Stimulated activated memory B cell treated with anti-CD40 and anti-IgM and Interleukin-4, amounts not matched to agents 10 μg/mL and 1 μg/mL and 100 μg/mL, for 72 hours (primary cell): ENCODE measurements at regions not wholly inside any gene's neighbourhood (a gene's known extent, or its start where the extent isn't known, plus 50 kb on each side); places are given as distances from the start of the nearest gene placed in this dataset.

Experiments
- ATAC-seq: fragments of 150-1000 bp; cut with Tn5 transposase; 2 replicates; pipeline ENCODE4 v1.10.0; 2021
- H3K27ac Mint-ChIP-seq: one replicate; pipeline ENCODE4 v1.8.0; 2022; ENCODE audit warnings: mild to moderate bottlenecking, mixed read lengths
- H3K27me3 Mint-ChIP-seq: one replicate; pipeline ENCODE4 v1.8.0; 2022; ENCODE audit warnings: mixed read lengths
- H3K36me3 Mint-ChIP-seq: one replicate; pipeline ENCODE4 v1.8.0; 2022; ENCODE audit warnings: mixed read lengths
- H3K4me1 Mint-ChIP-seq: one replicate; pipeline ENCODE4 v1.8.0; 2022; ENCODE audit warnings: mixed read lengths
- H3K4me3 Mint-ChIP-seq: one replicate; pipeline ENCODE4 v1.8.0; 2022; ENCODE audit warnings: mild to moderate bottlenecking, moderate library complexity, mixed read lengths
- H3K9me3 Mint-ChIP-seq: one replicate; pipeline ENCODE4 v1.8.0; 2022; ENCODE audit warnings: mixed read lengths

- Mint-ChIP-seq H3K36me3 (no peaks in the 10 kb centered on the region), H3K9me3 (peaks cover 11% of the 10 kb centered on the region), H3K27ac (no peak overlapping the region), H3K4me3 (no peak overlapping the region), H3K4me1 (no peaks in the 10 kb centered on the region), H3K27me3 (no peaks in the 10 kb centered on the region)
- ATAC-seq: no peak
Measured at GRCh38 chr5:97606531-97606930, 423.5 kb upstream of the RIOK2 start.

DNA sequence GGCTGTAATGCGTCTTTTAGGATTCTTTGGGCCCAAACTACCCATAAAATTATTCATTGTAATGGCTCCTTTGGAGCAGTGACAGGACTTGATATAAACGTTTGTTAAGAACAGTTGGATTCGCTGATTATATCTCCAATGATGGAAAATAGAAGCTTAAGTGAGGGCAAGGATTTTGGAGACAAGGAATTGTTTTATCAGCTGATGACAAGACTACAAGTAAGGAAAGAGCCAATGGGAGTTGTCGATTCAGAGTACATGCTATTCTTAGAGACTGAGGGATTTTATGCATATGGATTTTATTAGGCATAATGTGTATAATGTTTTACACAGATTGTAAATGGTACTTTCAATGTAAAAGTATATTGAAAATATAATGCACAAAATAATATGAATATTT, 425.5 kb upstream of the RIOK2 start:
- Mint-ChIP-seq H3K27me3 (no peaks in the 10 kb centered on the region), H3K4me1 (no peaks in the 10 kb centered on the region), H3K36me3 (no peaks in the 10 kb centered on the region), H3K9me3 (peaks cover 8% of the 10 kb centered on the region), H3K27ac (no peak overlapping the region), H3K4me3 (no peak overlapping the region)
- ATAC-seq: no peak

DNA sequence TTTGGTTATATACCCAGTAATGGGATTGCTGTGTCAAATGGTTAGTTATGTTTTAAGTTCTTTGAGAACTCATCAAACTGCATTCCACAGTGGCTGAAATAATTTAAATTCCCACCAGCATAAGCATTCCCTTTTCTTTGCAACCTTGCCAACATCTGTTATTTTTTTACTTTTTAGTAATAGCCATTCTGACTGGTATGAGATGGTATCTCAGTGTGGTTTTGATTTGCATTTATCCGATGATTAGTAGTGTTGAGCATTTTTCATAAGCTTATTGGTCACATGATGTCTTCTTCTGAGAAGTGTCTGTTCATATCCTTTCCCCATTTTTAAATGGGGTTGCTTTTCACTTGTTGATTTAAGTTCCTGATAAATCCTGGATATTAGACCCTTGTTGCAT, 435.7 kb upstream of the RIOK2 start:
- Mint-ChIP-seq H3K4me1 (no peaks in the 10 kb centered on the region), H3K36me3 (no peaks in the 10 kb centered on the region), H3K27me3 (no peaks in the 10 kb centered on the region), H3K9me3 (peaks cover 13% of the 10 kb centered on the region), H3K27ac (no peak overlapping the region), H3K4me3 (no peak overlapping the region)
- no peak for ATAC-seq

DNA sequence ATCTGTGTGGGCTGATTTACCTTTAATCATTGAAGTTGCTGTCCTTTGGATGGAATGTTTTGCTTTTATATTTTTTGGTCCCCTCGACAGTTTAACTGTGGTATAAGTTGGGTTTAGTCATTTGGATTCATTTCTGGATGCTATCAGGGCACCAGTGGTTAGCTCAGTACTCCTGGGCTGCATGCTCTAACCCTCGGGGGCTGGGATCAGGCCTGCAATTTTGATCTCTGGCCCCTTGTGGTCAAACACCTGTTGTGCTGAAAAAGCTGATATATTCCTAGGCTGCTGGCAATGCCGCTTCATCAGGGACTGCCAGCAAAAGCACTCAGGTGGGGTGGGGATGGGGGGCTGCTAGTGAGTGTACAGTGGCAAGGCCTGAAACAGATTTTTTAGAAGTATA, 440.4 kb upstream of the RIOK2 start:
- no peaks in the 10 kb centered on the region for H3K36me3 Mint-ChIP-seq
- no peak overlapping the region for H3K4me3 Mint-ChIP-seq
- no peaks in the 10 kb centered on the region for H3K27me3 Mint-ChIP-seq
- peaks cover 8% of the 10 kb centered on the region for H3K9me3 Mint-ChIP-seq
- no peak overlapping the region for H3K27ac Mint-ChIP-seq
- H3K4me1 Mint-ChIP-seq: no peaks in the 10 kb centered on the region
- ATAC-seq: no peak

DNA sequence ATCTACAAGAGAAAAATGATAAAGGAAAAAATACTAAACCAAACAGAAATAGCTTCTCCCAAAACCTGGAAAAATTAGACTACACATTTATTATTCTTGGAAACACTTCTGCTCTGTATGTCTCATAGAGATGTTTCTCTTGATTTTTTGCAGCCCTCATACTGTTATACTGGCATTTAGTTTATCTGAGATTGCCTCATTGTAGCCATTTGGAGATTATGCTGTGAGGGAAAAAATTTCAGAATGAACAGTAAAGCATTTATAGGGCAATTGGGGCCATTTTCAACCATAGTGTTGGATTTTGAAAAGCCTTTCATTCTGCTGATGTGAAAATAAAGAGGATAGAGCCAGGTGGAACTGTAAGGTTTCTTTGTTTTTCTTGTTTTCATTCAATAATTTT, 441.8 kb upstream of the RIOK2 start:
- no peak overlapping the region for H3K4me3 Mint-ChIP-seq

GRCh38 chr5:97627272-97627671, 444.2 kb upstream of the RIOK2 start:
- Mint-ChIP-seq H3K4me1 (no peaks in the 10 kb centered on the region), H3K9me3 (peaks cover 4% of the 10 kb centered on the region), H3K36me3 (no peaks in the 10 kb centered on the region), H3K4me3 (no peak overlapping the region), H3K27me3 (no peaks in the 10 kb centered on the region), H3K27ac (no peak overlapping the region)
- ATAC-seq: no peak

More for the DNA sequence above, 441.8 kb upstream of the RIOK2 start:
- ATAC-seq: no peak
- Mint-ChIP-seq H3K36me3 (no peaks in the 10 kb centered on the region), H3K27ac (no peak overlapping the region), H3K4me1 (no peaks in the 10 kb centered on the region), H3K27me3 (no peaks in the 10 kb centered on the region), H3K9me3 (no peaks in the 10 kb centered on the region)

GRCh38 chr5:97628031-97628430, 445.0 kb upstream of the RIOK2 start:
- Mint-ChIP-seq H3K9me3 (peaks cover 4% of the 10 kb centered on the region), H3K27ac (no peak overlapping the region), H3K36me3 (no peaks in the 10 kb centered on the region), H3K4me1 (no peaks in the 10 kb centered on the region), H3K27me3 (no peaks in the 10 kb centered on the region), H3K4me3 (no peak overlapping the region)
- no peak for ATAC-seq

- Mint-ChIP-seq H3K9me3 (peaks cover 4% of the 10 kb centered on the region), H3K36me3 (no peaks in the 10 kb centered on the region), H3K4me3 (no peak overlapping the region), H3K27ac (no peak overlapping the region), H3K27me3 (no peaks in the 10 kb centered on the region), H3K4me1 (no peaks in the 10 kb centered on the region)
- no peak for ATAC-seq
Measured at GRCh38 chr5:97628807-97629206, 445.8 kb upstream of the RIOK2 start.

DNA sequence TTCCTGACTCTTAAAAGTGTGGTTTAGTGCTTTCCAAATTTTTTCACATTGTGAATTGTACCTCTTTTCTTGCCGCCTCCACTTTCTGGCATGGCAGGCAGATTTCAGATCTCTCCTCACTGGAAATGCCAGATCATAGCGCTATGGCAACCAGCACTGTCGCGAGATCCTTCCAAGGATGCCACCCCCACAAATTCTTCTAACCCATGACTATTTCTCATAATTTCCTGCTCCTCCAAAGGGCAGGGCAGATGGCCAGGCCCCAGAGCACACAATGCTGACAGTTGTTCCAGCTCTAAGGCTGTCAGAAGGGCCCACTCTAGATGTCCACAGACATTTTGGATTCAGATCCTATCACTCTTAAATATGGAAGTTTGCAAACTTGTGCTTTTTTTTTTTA, 446.2 kb upstream of the RIOK2 start:
- Mint-ChIP-seq H3K27ac (no peak overlapping the region), H3K4me3 (no peak overlapping the region), H3K36me3 (no peaks in the 10 kb centered on the region), H3K9me3 (peaks cover 4% of the 10 kb centered on the region), H3K4me1 (no peaks in the 10 kb centered on the region), H3K27me3 (no peaks in the 10 kb centered on the region)
- ATAC-seq: no peak

DNA sequence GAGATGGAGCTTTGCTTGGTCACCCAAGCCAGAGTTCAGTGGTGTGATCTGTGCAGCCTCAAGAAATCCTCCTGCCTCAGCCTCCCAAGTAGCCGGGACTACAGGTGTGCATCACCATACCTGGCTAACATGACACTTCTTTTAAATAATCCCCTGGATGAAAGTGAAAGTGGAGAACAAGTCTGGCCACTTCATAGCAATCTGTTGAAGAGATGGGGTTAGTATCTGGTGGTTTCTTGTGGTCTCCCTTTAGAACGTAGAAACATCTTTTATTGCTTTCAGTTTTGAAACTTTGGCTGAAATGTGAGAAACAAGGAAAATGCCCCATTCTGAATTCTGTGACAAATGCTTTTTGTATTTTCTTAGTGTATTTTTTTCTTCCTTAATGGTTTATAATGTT, 452.5 kb upstream of the RIOK2 start:
- no peaks in the 10 kb centered on the region for H3K36me3 Mint-ChIP-seq
- no peaks in the 10 kb centered on the region for H3K27me3 Mint-ChIP-seq
- no peak overlapping the region for H3K4me3 Mint-ChIP-seq

DNA sequence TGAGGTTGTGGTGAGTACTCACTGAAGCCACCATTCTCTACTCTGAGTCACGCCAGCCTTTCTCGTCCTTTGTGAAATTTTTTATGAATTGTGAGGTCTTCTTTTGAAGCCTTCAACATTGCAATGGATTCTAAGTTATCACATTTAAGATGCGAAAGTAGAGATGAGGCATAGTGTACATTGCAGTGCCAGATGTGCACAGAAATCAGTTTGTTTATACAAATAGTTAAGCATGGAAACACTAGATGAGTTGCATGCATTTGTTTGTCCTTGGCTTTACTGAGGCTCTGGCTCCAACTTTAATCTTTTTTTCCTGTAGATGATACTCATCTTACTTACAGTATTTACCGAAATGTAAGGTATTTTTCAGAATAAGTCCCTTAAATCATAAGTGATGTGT, 453.7 kb upstream of the RIOK2 start:
- Mint-ChIP-seq H3K36me3 (no peaks in the 10 kb centered on the region), H3K4me3 (no peak overlapping the region), H3K4me1 (no peaks in the 10 kb centered on the region), H3K27ac (no peak overlapping the region), H3K27me3 (no peaks in the 10 kb centered on the region), H3K9me3 (no peaks in the 10 kb centered on the region)
- no peak for ATAC-seq

More for the DNA sequence above, 452.5 kb upstream of the RIOK2 start:
- H3K27ac Mint-ChIP-seq: no peak overlapping the region
- ATAC-seq: no peak
- H3K4me1 Mint-ChIP-seq: no peaks in the 10 kb centered on the region
- H3K9me3 Mint-ChIP-seq: peaks cover 4% of the 10 kb centered on the region

GRCh38 chr5:97641081-97641480, 458.0 kb upstream of the RIOK2 start:
- H3K36me3 Mint-ChIP-seq: no peaks in the 10 kb centered on the region
- no peaks in the 10 kb centered on the region for H3K4me1 Mint-ChIP-seq
- no peaks in the 10 kb centered on the region for H3K9me3 Mint-ChIP-seq
- ATAC-seq: no peak
- no peak overlapping the region for H3K27ac Mint-ChIP-seq
- no peak overlapping the region for H3K4me3 Mint-ChIP-seq
- no peaks in the 10 kb centered on the region for H3K27me3 Mint-ChIP-seq

DNA sequence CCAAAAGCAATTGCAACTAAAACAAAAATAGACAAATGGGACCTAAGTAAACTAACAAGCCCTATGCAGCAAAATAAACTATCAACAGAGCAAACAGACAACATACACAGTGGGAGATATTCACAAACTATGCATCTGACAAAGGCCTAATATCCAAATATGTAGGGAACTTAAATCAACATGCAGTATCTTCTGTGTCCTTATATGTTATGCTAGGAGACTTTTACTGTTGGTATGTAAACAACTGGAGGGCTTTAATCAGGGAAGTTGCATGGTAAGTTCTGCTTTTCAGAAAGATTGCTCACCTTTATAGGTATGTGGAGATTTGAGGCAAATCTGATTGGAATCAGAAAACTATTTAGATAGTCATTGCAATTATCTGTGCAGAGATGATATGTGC, 461.2 kb upstream of the RIOK2 start:
- ATAC-seq: no peak
- H3K27ac Mint-ChIP-seq: no peak overlapping the region
- H3K4me1 Mint-ChIP-seq: no peaks in the 10 kb centered on the region
- H3K27me3 Mint-ChIP-seq: no peaks in the 10 kb centered on the region
- H3K9me3 Mint-ChIP-seq: peaks cover 4% of the 10 kb centered on the region
- no peak overlapping the region for H3K4me3 Mint-ChIP-seq
- no peaks in the 10 kb centered on the region for H3K36me3 Mint-ChIP-seq

- Mint-ChIP-seq H3K27ac (no peak overlapping the region), H3K4me1 (no peaks in the 10 kb centered on the region), H3K36me3 (no peaks in the 10 kb centered on the region), H3K4me3 (no peak overlapping the region), H3K27me3 (no peaks in the 10 kb centered on the region), H3K9me3 (peaks cover 6% of the 10 kb centered on the region)
- ATAC-seq: no peak
Measured at GRCh38 chr5:97644896-97645295, 461.8 kb upstream of the RIOK2 start.

DNA sequence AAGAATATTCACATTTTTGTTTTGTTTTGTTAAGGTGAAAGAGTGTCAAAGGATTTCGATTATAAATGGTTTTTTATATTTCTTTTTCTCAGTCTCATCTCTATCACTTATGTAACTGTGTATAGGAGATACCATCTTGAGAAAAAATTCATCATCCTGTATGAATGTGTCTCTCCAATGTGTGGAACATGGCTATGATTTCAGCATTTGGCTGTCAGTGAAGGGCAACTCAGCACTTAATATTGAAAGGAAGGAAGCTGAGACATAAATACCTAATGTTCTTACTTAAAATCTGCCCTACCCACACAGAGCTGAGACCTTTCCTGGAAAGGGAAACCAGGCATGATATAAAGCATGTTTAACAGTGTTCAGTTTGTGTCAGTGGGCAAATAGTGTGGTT, 474.2 kb upstream of the RIOK2 start:
- ATAC-seq: no peak
- H3K4me3 Mint-ChIP-seq: no peak overlapping the region
- H3K27me3 Mint-ChIP-seq: no peaks in the 10 kb centered on the region
- H3K9me3 Mint-ChIP-seq: no peaks in the 10 kb centered on the region
- H3K4me1 Mint-ChIP-seq: no peaks in the 10 kb centered on the region
- no peak overlapping the region for H3K27ac Mint-ChIP-seq
- H3K36me3 Mint-ChIP-seq: no peaks in the 10 kb centered on the region

DNA sequence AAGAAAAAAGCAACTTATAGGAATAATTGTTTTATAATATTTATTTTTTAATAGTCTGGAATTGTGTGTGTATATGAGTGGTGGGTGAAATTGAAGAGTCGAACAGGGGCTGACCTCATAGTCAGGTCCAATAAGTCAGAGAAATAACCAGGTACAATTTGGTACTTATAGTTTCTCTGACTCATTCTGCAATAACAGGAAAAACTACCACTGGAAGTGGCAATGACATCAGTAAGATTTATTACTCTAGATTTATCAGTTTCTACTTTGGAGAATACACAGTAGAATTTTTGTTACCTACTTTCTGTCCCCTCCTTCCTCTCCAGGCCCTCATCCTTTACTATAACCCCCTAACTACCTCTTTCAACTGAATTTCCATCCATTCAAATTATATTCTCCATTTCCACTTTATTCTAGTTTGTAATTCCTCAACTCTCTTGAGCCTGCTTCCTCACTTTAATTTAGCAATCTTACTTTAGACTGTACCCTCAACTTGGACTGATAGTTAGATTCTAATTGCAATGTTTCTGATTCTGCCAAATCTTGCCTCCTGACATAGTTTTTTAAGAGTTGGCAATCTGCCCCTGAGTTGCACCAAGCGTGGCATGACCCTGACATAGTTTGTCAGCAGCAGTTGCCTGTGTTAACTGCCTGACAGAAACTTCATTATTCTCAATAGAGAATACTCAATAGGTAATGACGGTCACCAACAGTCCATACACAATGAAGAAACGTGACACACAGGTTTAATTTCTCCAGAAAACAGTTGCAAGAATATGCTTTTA, 475.3 kb upstream of the RIOK2 start:
- H3K36me3 Mint-ChIP-seq: no peaks in the 10 kb centered on the region
- no peak overlapping the region for H3K4me3 Mint-ChIP-seq
- H3K27me3 Mint-ChIP-seq: no peaks in the 10 kb centered on the region
- no peaks in the 10 kb centered on the region for H3K9me3 Mint-ChIP-seq
- H3K4me1 Mint-ChIP-seq: no peaks in the 10 kb centered on the region
- no peak for ATAC-seq
- no peak overlapping the region for H3K27ac Mint-ChIP-seq

DNA sequence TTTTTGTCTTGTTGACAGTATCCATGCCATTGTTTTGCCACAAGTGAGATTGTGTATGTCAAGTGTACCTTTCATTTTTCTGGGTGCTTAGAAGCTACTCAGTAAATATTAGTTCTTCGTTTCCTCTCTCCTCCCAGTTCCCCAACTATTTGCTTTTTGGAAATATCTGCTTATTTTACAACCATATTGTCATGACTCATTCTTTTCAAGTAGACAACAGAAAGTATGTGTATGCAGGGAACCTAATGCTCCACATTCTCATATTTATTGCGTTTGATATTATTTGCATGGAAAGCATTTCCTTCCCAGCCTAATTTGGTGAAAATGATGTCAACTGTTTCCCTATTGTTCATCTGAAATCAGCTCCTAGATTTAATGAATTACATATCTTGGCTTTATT, 483.7 kb upstream of the RIOK2 start:
- Mint-ChIP-seq H3K9me3 (no peaks in the 10 kb centered on the region), H3K36me3 (no peaks in the 10 kb centered on the region), H3K4me3 (no peak overlapping the region), H3K4me1 (no peaks in the 10 kb centered on the region), H3K27ac (no peak overlapping the region), H3K27me3 (no peaks in the 10 kb centered on the region)
- no peak for ATAC-seq
